ENCODE measurements at regions not wholly inside any gene's neighbourhood (a gene's known extent, or its start where the extent isn't known, plus 50 kb on each side); places are given as distances from the start of the nearest gene placed in this dataset.

- no peak for ATAC-seq
- H3K27ac ChIP-seq = no peak overlapping the region
- no peaks in the 10 kb centered on the region for H3K9me3 ChIP-seq
- TF ChIP-seq CTCF (IDR thresholded peaks at IDR 0.05) = no peak
- H3K4me3 ChIP-seq = no peak overlapping the region
- intact Hi-C loops (cut with DNase I) = loop anchor here in 1 of 3 donors (10.0 kb wide), 1 partner anchor 539 kb away; no protein-coding TSS in a partner anchor
- no peaks in the 10 kb centered on the region for H3K4me1 ChIP-seq
- WGBS, 2 donors = 80 to 81% methylated on average over 6 of the region's 6 CpGs
- H3K36me3 ChIP-seq = no peaks in the 10 kb centered on the region
- peak in 1 of 6 donors; percentile 10 for DNase-seq
- no peak for FAIRE-seq
- H3K27me3 ChIP-seq = no peaks in the 10 kb centered on the region
Observed at GRCh38 chr15:77553695-77554094, 79.0 kb downstream of the LINGO1 start.

- H3K9me3 ChIP-seq = no peaks in the 10 kb centered on the region
- 89 to 95% methylated on average over 3 of the region's 3 CpGs for WGBS, 2 donors
- FAIRE-seq (no peak), DNase-seq (no peak), ATAC-seq (no peak)
- no peaks in the 10 kb centered on the region for H3K4me1 ChIP-seq
- no peak for TF ChIP-seq CTCF (IDR thresholded peaks at IDR 0.05)
- H3K36me3 ChIP-seq = no peaks in the 10 kb centered on the region
- intact Hi-C loops (cut with DNase I) = loop anchor here in 1 of 3 donors (10.0 kb wide), 1 partner anchor 538 kb away; no protein-coding TSS in a partner anchor
- no peak overlapping the region for H3K27ac ChIP-seq
- no peaks in the 10 kb centered on the region for H3K27me3 ChIP-seq
- H3K4me3 ChIP-seq = no peak overlapping the region
Observed at GRCh38 chr15:77553257-77553656, 79.5 kb downstream of the LINGO1 start.

- TF ChIP-seq CTCF (IDR thresholded peaks at IDR 0.05) = no peak
- no peak for FAIRE-seq
- Histone ChIP-seq H3K4me3 (no peak overlapping the region), H3K9me3 (no peaks in the 10 kb centered on the region), H3K27me3 (no peaks in the 10 kb centered on the region), H3K4me1 (no peaks in the 10 kb centered on the region), H3K36me3 (no peaks in the 10 kb centered on the region), H3K27ac (no peak overlapping the region)
- intact Hi-C loops (cut with DNase I) = loop anchor here in 1 of 3 donors (10.0 kb wide), 1 partner anchor 537 kb away; no protein-coding TSS in a partner anchor
- DNase-seq = peak in 1 of 6 donors; percentile 41
- whole genome bisulfite sequencing, 2 donors = 69 to 72% methylated on average over 3 to 4 of the region's 4 CpGs
- no peak for ATAC-seq
Observed at GRCh38 chr15:77552066-77552465, 80.6 kb downstream of the LINGO1 start.

- Histone ChIP-seq H3K4me3 (no peak overlapping the region), H3K27ac (no peak overlapping the region), H3K4me1 (no peaks in the 10 kb centered on the region), H3K36me3 (no peaks in the 10 kb centered on the region), H3K9me3 (no peaks in the 10 kb centered on the region), H3K27me3 (no peaks in the 10 kb centered on the region)
- TF ChIP-seq CTCF (IDR thresholded peaks at IDR 0.05) = no peak
- intact Hi-C loops (cut with DNase I) = loop anchor here in 1 of 3 donors (10.0 kb wide), 1 partner anchor 536 kb away; no protein-coding TSS in a partner anchor
- DNase-seq (peak in 1 of 6 donors; percentile 26), ATAC-seq (no peak), FAIRE-seq (no peak)
- 81 to 84% methylated on average over 13 of the region's 13 CpGs for WGBS, 2 donors
Observed at GRCh38 chr15:77550301-77551251, 82.1 kb downstream of the LINGO1 start.
